ENCODE measurements at regions not wholly inside any gene's neighbourhood (a gene's known extent, or its start where the extent isn't known, plus 50 kb on each side); places are given as distances from the start of the nearest gene placed in this dataset.

GRCh38 chr6:169884158-169884557 lies 132.7 kb downstream of the ERMARD start:
- peaks cover 0 to 3% of the 10 kb centered on the region in 2 donors for H3K9me3 ChIP-seq (ENCODE audit: control insufficient read depth in 2 of 2, insufficient read depth in 1 of 2, low read depth in 1 of 2, low read length in 1 of 2)
- no peak overlapping the region for H3K4me3 ChIP-seq (ENCODE audit: low read depth in 1 of 3, low read length in 3 of 3)
- 64 to 77% (median 70%) methylated on average over 6 of the region's 6 CpGs for WGBS, 3 donors
- H3K36me3 ChIP-seq (ENCODE audit: control insufficient read depth in 3 of 3, insufficient read depth in 2 of 3, low read depth in 1 of 3, low read length in 3 of 3), result no peaks in the 10 kb centered on the region
- FAIRE-seq (no peak), DNase-seq (no peak)
- H3K27me3 ChIP-seq (ENCODE audit: control insufficient read depth in 3 of 3, insufficient read depth in 3 of 3, low read length in 3 of 3), result peaks cover 0 to under 1% (median 0%) of the 10 kb centered on the region in 3 donors
- no peaks in the 10 kb centered on the region for H3K4me1 ChIP-seq (ENCODE audit: control insufficient read depth in 3 of 3, insufficient read depth in 2 of 3, low read depth in 1 of 3, low read length in 2 of 3)
- peak overlapping the region in 1 of 3 donors; percentile 12 for H3K27ac ChIP-seq (ENCODE audit: low read depth in 1 of 3, low read length in 2 of 3)

- Histone ChIP-seq H3K27me3 (ENCODE audit: control insufficient read depth in 3 of 3, insufficient read depth in 3 of 3, low read length in 3 of 3) (peaks cover 0 to 5% (median 0%) of the 10 kb centered on the region in 3 donors), H3K4me1 (ENCODE audit: control insufficient read depth in 3 of 3, insufficient read depth in 2 of 3, low read depth in 1 of 3, low read length in 2 of 3) (no peaks in the 10 kb centered on the region), H3K9me3 (ENCODE audit: control insufficient read depth in 2 of 2, insufficient read depth in 1 of 2, low read depth in 1 of 2, low read length in 1 of 2) (peaks cover 0 to 3% of the 10 kb centered on the region in 2 donors), H3K4me3 (ENCODE audit: low read depth in 1 of 3, low read length in 3 of 3) (no peak overlapping the region), H3K36me3 (ENCODE audit: control insufficient read depth in 3 of 3, insufficient read depth in 2 of 3, low read depth in 1 of 3, low read length in 3 of 3) (no peaks in the 10 kb centered on the region), H3K27ac (ENCODE audit: low read depth in 1 of 3, low read length in 2 of 3) (no peak overlapping the region)
- FAIRE-seq (no peak), DNase-seq (no peak)
- 66 to 81% (median 74%) methylated on average over 10 of the region's 10 CpGs for WGBS, 3 donors
Measured at GRCh38 chr6:169883316-169883715, 131.9 kb downstream of the ERMARD start.

GRCh38 chr6:169881976-169882375 lies 130.6 kb downstream of the ERMARD start:
- FAIRE-seq (no peak), DNase-seq (no peak)
- 73 to 83% (median 80%) methylated on average over 13 of the region's 13 CpGs for WGBS, 3 donors

GRCh38 chr6:169881398-169881797 lies 130.0 kb downstream of the ERMARD start:
- Histone ChIP-seq H3K27ac (ENCODE audit: low read depth in 1 of 3, low read length in 2 of 3) (no peak overlapping the region), H3K36me3 (ENCODE audit: control insufficient read depth in 3 of 3, insufficient read depth in 2 of 3, low read depth in 1 of 3, low read length in 3 of 3) (no peaks in the 10 kb centered on the region), H3K4me3 (ENCODE audit: low read depth in 1 of 3, low read length in 3 of 3) (no peak overlapping the region), H3K9me3 (ENCODE audit: control insufficient read depth in 2 of 2, insufficient read depth in 1 of 2, low read depth in 1 of 2, low read length in 1 of 2) (peaks cover 0 to 3% of the 10 kb centered on the region in 2 donors), H3K4me1 (ENCODE audit: control insufficient read depth in 3 of 3, insufficient read depth in 2 of 3, low read depth in 1 of 3, low read length in 2 of 3) (no peaks in the 10 kb centered on the region), H3K27me3 (ENCODE audit: control insufficient read depth in 3 of 3, insufficient read depth in 3 of 3, low read length in 3 of 3) (peaks cover 0 to 5% (median 0%) of the 10 kb centered on the region in 3 donors)
- 81 to 85% (median 83%) methylated on average over 10 of the region's 10 CpGs for WGBS, 3 donors
- DNase-seq, result no peak
- no peak for FAIRE-seq

More at GRCh38 chr6:169881976-169882375, 130.6 kb downstream of the ERMARD start:
- no peak overlapping the region for H3K27ac ChIP-seq (ENCODE audit: low read depth in 1 of 3, low read length in 2 of 3)
- H3K27me3 ChIP-seq (ENCODE audit: control insufficient read depth in 3 of 3, insufficient read depth in 3 of 3, low read length in 3 of 3), result peaks cover 0 to 5% (median 0%) of the 10 kb centered on the region in 3 donors
- no peaks in the 10 kb centered on the region for H3K4me1 ChIP-seq (ENCODE audit: control insufficient read depth in 3 of 3, insufficient read depth in 2 of 3, low read depth in 1 of 3, low read length in 2 of 3)
- no peak overlapping the region for H3K4me3 ChIP-seq (ENCODE audit: low read depth in 1 of 3, low read length in 3 of 3)
- H3K36me3 ChIP-seq (ENCODE audit: control insufficient read depth in 3 of 3, insufficient read depth in 2 of 3, low read depth in 1 of 3, low read length in 3 of 3), result no peaks in the 10 kb centered on the region
- peaks cover 0 to 3% of the 10 kb centered on the region in 2 donors for H3K9me3 ChIP-seq (ENCODE audit: control insufficient read depth in 2 of 2, insufficient read depth in 1 of 2, low read depth in 1 of 2, low read length in 1 of 2)

- 82 to 84% (median 83%) methylated on average over 6 of the region's 6 CpGs for WGBS, 3 donors
- Histone ChIP-seq H3K27me3 (ENCODE audit: control insufficient read depth in 3 of 3, insufficient read depth in 3 of 3, low read length in 3 of 3) (peaks cover 0 to 5% (median 0%) of the 10 kb centered on the region in 3 donors), H3K4me3 (ENCODE audit: low read depth in 1 of 3, low read length in 3 of 3) (no peak overlapping the region), H3K9me3 (ENCODE audit: control insufficient read depth in 2 of 2, insufficient read depth in 1 of 2, low read depth in 1 of 2, low read length in 1 of 2) (peaks cover 0 to 3% of the 10 kb centered on the region in 2 donors), H3K36me3 (ENCODE audit: control insufficient read depth in 3 of 3, insufficient read depth in 2 of 3, low read depth in 1 of 3, low read length in 3 of 3) (no peaks in the 10 kb centered on the region), H3K27ac (ENCODE audit: low read depth in 1 of 3, low read length in 2 of 3) (no peak overlapping the region), H3K4me1 (ENCODE audit: control insufficient read depth in 3 of 3, insufficient read depth in 2 of 3, low read depth in 1 of 3, low read length in 2 of 3) (no peaks in the 10 kb centered on the region)
- FAIRE-seq (no peak), DNase-seq (no peak)
Measured at GRCh38 chr6:169880516-169880915, 129.1 kb downstream of the ERMARD start.

GRCh38 chr6:169869301-169869700 lies 117.9 kb downstream of the ERMARD start:
- WGBS, 3 donors, result 92 to 96% (median 93%) methylated on average over 11 of the region's 11 CpGs
- no peaks in the 10 kb centered on the region for H3K4me1 ChIP-seq (ENCODE audit: control insufficient read depth in 3 of 3, insufficient read depth in 2 of 3, low read depth in 1 of 3, low read length in 2 of 3)
- H3K36me3 ChIP-seq (ENCODE audit: control insufficient read depth in 3 of 3, insufficient read depth in 2 of 3, low read depth in 1 of 3, low read length in 3 of 3), result no peaks in the 10 kb centered on the region
- no peak overlapping the region for H3K4me3 ChIP-seq (ENCODE audit: low read depth in 1 of 3, low read length in 3 of 3)
- H3K27me3 ChIP-seq (ENCODE audit: control insufficient read depth in 3 of 3, insufficient read depth in 3 of 3, low read length in 3 of 3), result no peaks in the 10 kb centered on the region
- H3K9me3 ChIP-seq (ENCODE audit: control insufficient read depth in 2 of 2, insufficient read depth in 1 of 2, low read depth in 1 of 2, low read length in 1 of 2), result peaks cover 0 to 5% of the 10 kb centered on the region in 2 donors
- DNase-seq, result no peak
- no peak for FAIRE-seq
- no peak overlapping the region for H3K27ac ChIP-seq (ENCODE audit: low read depth in 1 of 3, low read length in 2 of 3)

GRCh38 chr6:169868458-169868857 lies 117.0 kb downstream of the ERMARD start:
- H3K4me3 ChIP-seq (ENCODE audit: low read depth in 1 of 3, low read length in 3 of 3), result no peak overlapping the region
- FAIRE-seq, result no peak
- H3K9me3 ChIP-seq (ENCODE audit: control insufficient read depth in 2 of 2, insufficient read depth in 1 of 2, low read depth in 1 of 2, low read length in 1 of 2), result peaks cover 0 to 5% of the 10 kb centered on the region in 2 donors
- H3K4me1 ChIP-seq (ENCODE audit: control insufficient read depth in 3 of 3, insufficient read depth in 2 of 3, low read depth in 1 of 3, low read length in 2 of 3), result no peaks in the 10 kb centered on the region
- 53 to 86% (median 78%) methylated on average over 19 of the region's 19 CpGs for WGBS, 3 donors
- H3K27ac ChIP-seq (ENCODE audit: low read depth in 1 of 3, low read length in 2 of 3), result peak overlapping the region in 1 of 3 donors; percentile 32
- no peaks in the 10 kb centered on the region for H3K27me3 ChIP-seq (ENCODE audit: control insufficient read depth in 3 of 3, insufficient read depth in 3 of 3, low read length in 3 of 3)
- H3K36me3 ChIP-seq (ENCODE audit: control insufficient read depth in 3 of 3, insufficient read depth in 2 of 3, low read depth in 1 of 3, low read length in 3 of 3), result no peaks in the 10 kb centered on the region
- peak; percentile 22 to 60 for DNase-seq

- 82 to 89% (median 85%) methylated on average over 12 of the region's 12 CpGs for WGBS, 3 donors
- no peak for FAIRE-seq
- H3K4me1 ChIP-seq (ENCODE audit: control insufficient read depth in 3 of 3, insufficient read depth in 2 of 3, low read depth in 1 of 3, low read length in 2 of 3), result no peaks in the 10 kb centered on the region
- DNase-seq, result no peak
- no peaks in the 10 kb centered on the region for H3K36me3 ChIP-seq (ENCODE audit: control insufficient read depth in 3 of 3, insufficient read depth in 2 of 3, low read depth in 1 of 3, low read length in 3 of 3)
- H3K27ac ChIP-seq (ENCODE audit: low read depth in 1 of 3, low read length in 2 of 3), result peak overlapping the region in 1 of 3 donors; percentile 32
- peaks cover 0 to 5% of the 10 kb centered on the region in 2 donors for H3K9me3 ChIP-seq (ENCODE audit: control insufficient read depth in 2 of 2, insufficient read depth in 1 of 2, low read depth in 1 of 2, low read length in 1 of 2)
- no peaks in the 10 kb centered on the region for H3K27me3 ChIP-seq (ENCODE audit: control insufficient read depth in 3 of 3, insufficient read depth in 3 of 3, low read length in 3 of 3)
- H3K4me3 ChIP-seq (ENCODE audit: low read depth in 1 of 3, low read length in 3 of 3), result no peak overlapping the region
Measured at GRCh38 chr6:169867751-169868191, 116.3 kb downstream of the ERMARD start.

Measured in small intestine (tissue), 7 donors.